OCI-LY1 (cell line): ENCODE measurements at regions not wholly inside any gene's neighbourhood (a gene's known extent, or its start where the extent isn't known, plus 50 kb on each side); places are given as distances from the start of the nearest gene placed in this dataset.

Source experiments
- H2AFZ ChIP-seq: fragments of 200-600 bp; sonication (generic), shearing (Covaris generic); 2 replicates; pipeline ENCODE4 v1.6.0; 2014; ENCODE audit warnings: antibody characterized with exemption, mild to moderate bottlenecking, low read length
- H3F3A ChIP-seq: fragments of 200-600 bp; sonication (generic), shearing (Covaris generic); 2 replicates; pipeline ENCODE4 v1.6.0; 2014; ENCODE audit warnings: mild to moderate bottlenecking, antibody characterized with exemption, low read length, moderate library complexity; ENCODE audit not compliant: insufficient read depth
- H3K27ac ChIP-seq: fragments of 200-600 bp; sonication (generic); 2 replicates; pipeline ENCODE4 v1.5.1; 2014; ENCODE audit warnings: low read length, mixed run types, mild to moderate bottlenecking, low read depth; ENCODE audit not compliant: poor library complexity, severe bottlenecking
- H3K27me3 ChIP-seq: fragments of 200-600 bp; sonication (generic); 2 replicates; pipeline ENCODE4 v1.6.0; 2014; ENCODE audit warnings: antibody characterized with exemption, mild to moderate bottlenecking, low read length, moderate library complexity; ENCODE audit not compliant: insufficient read depth
- H3K36me3 ChIP-seq: fragments of 200-600 bp; sonication (generic); 2 replicates; pipeline ENCODE4 v1.6.1; 2014; ENCODE audit warnings: mild to moderate bottlenecking, antibody characterized with exemption, low read length, moderate library complexity, mixed read lengths; ENCODE audit not compliant: insufficient read depth
- H3K4me1 ChIP-seq: fragments of 200-600 bp; sonication (generic); 2 replicates; pipeline ENCODE4 v1.5.1; 2014; ENCODE audit warnings: mild to moderate bottlenecking, low read length, moderate library complexity; ENCODE audit not compliant: insufficient read depth, severe bottlenecking
- H3K4me2 ChIP-seq: fragments of 200-600 bp; sonication (generic), shearing (Covaris generic); 2 replicates; pipeline ENCODE4 v1.6.1; 2014; ENCODE audit warnings: low read length
- H3K4me3 ChIP-seq: fragments of 200-600 bp; sonication (generic); 2 replicates; pipeline ENCODE4 v1.5.1; 2014; ENCODE audit warnings: low read length, low read depth, mild to moderate bottlenecking, mixed read lengths; ENCODE audit not compliant: poor library complexity, severe bottlenecking
- H3K79me2 ChIP-seq: fragments of 200-600 bp; shearing (Covaris generic); 2 replicates; pipeline ENCODE4 v1.6.1; 2016; ENCODE audit warnings: mixed run types, low read length, mixed read lengths; ENCODE audit not compliant: insufficient read depth
- H3K9ac ChIP-seq: fragments of 200-600 bp; sonication (generic), shearing (Covaris generic); 2 replicates; pipeline ENCODE4 v1.6.1; 2014; ENCODE audit warnings: mild to moderate bottlenecking, low read length, mixed read lengths
- H3K9me2 ChIP-seq: fragments of 200-600 bp; sonication (generic), shearing (Covaris generic); 2 replicates; pipeline ENCODE4 v1.6.1; 2014; ENCODE audit warnings: low read depth, mild to moderate bottlenecking, low read length, mixed read lengths
- H3K9me3 ChIP-seq: fragments of 200-600 bp; shearing (Covaris generic); 2 replicates; pipeline ENCODE4 v1.6.1; 2014; ENCODE audit warnings: low read length, mixed read lengths
- H4K20me1 ChIP-seq: fragments of 200-600 bp; sonication (generic), shearing (Covaris generic); 2 replicates; pipeline ENCODE4 v1.6.0; 2016; ENCODE audit warnings: mild to moderate bottlenecking, low read length; ENCODE audit not compliant: insufficient read depth
- CTCF ChIP-seq: fragments of 200-600 bp; sonication (generic), shearing (Covaris generic); IDR thresholded peaks from 2 replicates; pipeline ENCODE4 v1.5.1; 2017; ENCODE audit warnings: mild to moderate bottlenecking, antibody characterized with exemption, low read length, moderate library complexity, mixed read lengths
- EZH2 ChIP-seq: fragments of 200-600 bp; sonication (generic), shearing (Covaris generic); IDR thresholded peaks from 2 replicates; pipeline ENCODE4 v1.8.0; 2017; ENCODE audit warnings: borderline replicate concordance, mixed run types, mild to moderate bottlenecking, antibody characterized with exemption, low read length, moderate library complexity, mixed read lengths

- H3K4me2 ChIP-seq: no peak overlapping the region
- H3K4me3 ChIP-seq: no peak overlapping the region
- no peak for TF ChIP-seq CTCF
- TF ChIP-seq EZH2: no peak
- H3K27ac ChIP-seq: no peak overlapping the region
- no peak overlapping the region for H3K9ac ChIP-seq
- H3K9me3 ChIP-seq: no peaks in the 10 kb centered on the region
- H3K79me2 ChIP-seq: no peaks in the 10 kb centered on the region
- H3F3A ChIP-seq: no peaks in the 10 kb centered on the region
- H3K36me3 ChIP-seq: no peaks in the 10 kb centered on the region
- H3K4me1 ChIP-seq: no peaks in the 10 kb centered on the region
- no peaks in the 10 kb centered on the region for H4K20me1 ChIP-seq
- H3K27me3 ChIP-seq: no peaks in the 10 kb centered on the region
- H2AFZ ChIP-seq: no peak overlapping the region
- no peaks in the 10 kb centered on the region for H3K9me2 ChIP-seq
Observed at GRCh38 chr4:181416966-181417365, 826.2 kb upstream of the TENM3 start.

- H3K36me3 ChIP-seq: no peaks in the 10 kb centered on the region
- H3K9ac ChIP-seq: no peak overlapping the region
- no peaks in the 10 kb centered on the region for H4K20me1 ChIP-seq
- no peaks in the 10 kb centered on the region for H3K9me3 ChIP-seq
- no peak overlapping the region for H3K27ac ChIP-seq
- no peak overlapping the region for H3K4me3 ChIP-seq
- TF ChIP-seq CTCF (no peak), EZH2 (no peak)
- H3K27me3 ChIP-seq: no peaks in the 10 kb centered on the region
- H3K79me2 ChIP-seq: no peaks in the 10 kb centered on the region
- H3K4me2 ChIP-seq: no peak overlapping the region
- no peaks in the 10 kb centered on the region for H3F3A ChIP-seq
- no peaks in the 10 kb centered on the region for H3K9me2 ChIP-seq
- H2AFZ ChIP-seq: no peak overlapping the region
- no peaks in the 10 kb centered on the region for H3K4me1 ChIP-seq
Observed at GRCh38 chr4:181418496-181418895, 824.7 kb upstream of the TENM3 start.

GRCh38 chr4:181420950-181421349 is 822.3 kb upstream of the TENM3 start:
- H3K4me3 ChIP-seq: no peak overlapping the region
- H3K36me3 ChIP-seq: no peaks in the 10 kb centered on the region
- H3K27ac ChIP-seq: no peak overlapping the region
- H3K4me2 ChIP-seq: no peak overlapping the region
- H3K9me3 ChIP-seq: no peaks in the 10 kb centered on the region
- no peaks in the 10 kb centered on the region for H3K9me2 ChIP-seq
- no peaks in the 10 kb centered on the region for H3F3A ChIP-seq
- H3K27me3 ChIP-seq: no peaks in the 10 kb centered on the region
- H2AFZ ChIP-seq: no peak overlapping the region
- TF ChIP-seq CTCF (no peak), EZH2 (no peak)
- H4K20me1 ChIP-seq: no peaks in the 10 kb centered on the region
- no peaks in the 10 kb centered on the region for H3K4me1 ChIP-seq
- H3K9ac ChIP-seq: no peak overlapping the region
- H3K79me2 ChIP-seq: no peaks in the 10 kb centered on the region
